ENCODE measurements at regions not wholly inside any gene's neighbourhood (a gene's known extent, or its start where the extent isn't known, plus 50 kb on each side); places are given as distances from the start of the nearest gene placed in this dataset.

- H3K27ac ChIP-seq (replicated peaks in 1 of 4), result no peak overlapping the region
- DNase-seq (ENCODE audit: extremely low spot score), result no peak
- no peaks in the 10 kb centered on the region for H3K36me3 ChIP-seq
- H3K9me3 ChIP-seq, result no peaks in the 10 kb centered on the region
- no peaks in the 10 kb centered on the region for H3K27me3 ChIP-seq
- intact Hi-C loops (cut with DNase I), result no loop called here
- no peaks in the 10 kb centered on the region for H3K4me1 ChIP-seq
- TF ChIP-seq POLR2AphosphoS5 (IDR thresholded peaks at IDR 0.05), result no peak
- no peak for TF ChIP-seq EP300 (IDR thresholded peaks at IDR 0.05)
- TF ChIP-seq CTCF (IDR thresholded peaks at IDR 0.05), result no peak
- no peak for TF ChIP-seq POLR2A (IDR thresholded peaks at IDR 0.05; ENCODE audit: low read depth)
- whole genome bisulfite sequencing, result 95% methylated on average over 5 of the region's 5 CpGs
- no peak overlapping the region for H3K4me3 ChIP-seq
These were observed 51.8 kb upstream of the B3GALNT1 start for GRCh38 chr3:161156936-161157335.

DNA sequence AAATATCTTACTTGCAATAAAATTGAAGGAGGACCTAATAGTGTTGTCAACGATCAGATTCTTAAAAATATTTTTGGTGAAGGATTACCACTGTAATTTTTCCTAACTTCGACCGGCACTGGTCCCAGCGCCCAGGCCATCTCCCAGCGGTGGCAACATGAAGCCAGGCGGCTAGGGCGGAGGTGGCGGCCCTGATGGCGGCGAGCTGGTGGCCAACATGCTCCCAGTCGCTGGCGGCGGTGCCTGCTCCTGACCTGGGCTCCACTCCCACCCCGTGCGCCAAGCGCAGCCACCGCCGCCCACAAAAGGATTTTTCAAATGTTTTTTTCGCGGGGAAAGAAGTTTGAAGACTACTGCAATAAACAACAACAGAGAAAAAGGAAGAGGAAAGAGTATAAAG lies 56.5 kb upstream of the B3GALNT1 start:
- no peak overlapping the region for H3K4me3 ChIP-seq

DNA sequence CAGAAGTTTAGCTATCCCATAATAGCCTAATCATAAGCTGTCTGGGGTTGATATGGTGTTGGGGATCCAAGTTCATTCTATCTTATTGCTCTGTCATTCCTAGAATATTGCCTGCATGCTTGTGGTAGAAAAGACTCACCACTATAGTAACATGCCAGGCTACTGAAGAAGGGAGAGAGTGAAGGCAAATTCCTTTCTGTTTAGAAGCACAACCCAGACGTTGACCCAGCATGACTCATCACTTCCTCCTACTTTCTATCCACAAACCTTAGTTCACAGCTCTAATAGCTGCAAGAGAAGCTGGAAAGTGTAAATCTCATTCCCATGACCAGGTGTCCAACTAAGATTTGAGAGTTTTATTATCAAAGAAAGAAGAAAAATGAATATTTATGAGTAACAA lies 57.8 kb upstream of the NMD3 start:
- intact Hi-C loops (cut with DNase I), result no loop called here
- no peaks in the 10 kb centered on the region for H3K4me1 ChIP-seq
- no peak overlapping the region for H3K4me3 ChIP-seq
- H3K36me3 ChIP-seq, result no peaks in the 10 kb centered on the region
- no peaks in the 10 kb centered on the region for H3K9me3 ChIP-seq
- TF ChIP-seq POLR2AphosphoS5 (IDR thresholded peaks at IDR 0.05) (no peak), CTCF (IDR thresholded peaks at IDR 0.05) (no peak), EP300 (IDR thresholded peaks at IDR 0.05) (no peak), POLR2A (IDR thresholded peaks at IDR 0.05; ENCODE audit: low read depth) (no peak)
- WGBS, result 10% methylated on average over 1 of the region's 1 CpG
- H3K27ac ChIP-seq (replicated peaks in 1 of 4), result no peak overlapping the region
- no peaks in the 10 kb centered on the region for H3K27me3 ChIP-seq
- DNase-seq (ENCODE audit: extremely low spot score), result no peak

More for the DNA sequence above, 56.5 kb upstream of the B3GALNT1 start:
- 95% methylated on average over 20 of the region's 20 CpGs for WGBS
- TF ChIP-seq CTCF (IDR thresholded peaks at IDR 0.05) (no peak), POLR2A (IDR thresholded peaks at IDR 0.05; ENCODE audit: low read depth) (no peak), POLR2AphosphoS5 (IDR thresholded peaks at IDR 0.05) (no peak), EP300 (IDR thresholded peaks at IDR 0.05) (no peak)
- no peaks in the 10 kb centered on the region for H3K27me3 ChIP-seq
- H3K27ac ChIP-seq (replicated peaks in 1 of 4), result no peak overlapping the region
- no peaks in the 10 kb centered on the region for H3K9me3 ChIP-seq
- H3K36me3 ChIP-seq, result no peaks in the 10 kb centered on the region
- H3K4me1 ChIP-seq, result no peaks in the 10 kb centered on the region
- DNase-seq (ENCODE audit: extremely low spot score), result no peak
- intact Hi-C loops (cut with DNase I), result no loop called here

GRCh38 chr3:161166051-161166450 lies 55.1 kb upstream of the NMD3 start:
- Histone ChIP-seq H3K36me3 (no peaks in the 10 kb centered on the region), H3K4me1 (peaks cover 0 to 1% (median 0%) of the 10 kb centered on the region in 4 donors), H3K9me3 (no peaks in the 10 kb centered on the region), H3K27ac (replicated peaks in 1 of 4) (no peak overlapping the region), H3K27me3 (no peaks in the 10 kb centered on the region), H3K4me3 (no peak overlapping the region)
- WGBS, result 87% methylated on average over 4 of the region's 4 CpGs
- DNase-seq (ENCODE audit: extremely low spot score), result no peak
- intact Hi-C loops (cut with DNase I), result no loop called here
- TF ChIP-seq EP300 (IDR thresholded peaks at IDR 0.05), result no peak
- TF ChIP-seq POLR2AphosphoS5 (IDR thresholded peaks at IDR 0.05), result no peak
- no peak for TF ChIP-seq CTCF (IDR thresholded peaks at IDR 0.05)
- no peak for TF ChIP-seq POLR2A (IDR thresholded peaks at IDR 0.05; ENCODE audit: low read depth)

DNA sequence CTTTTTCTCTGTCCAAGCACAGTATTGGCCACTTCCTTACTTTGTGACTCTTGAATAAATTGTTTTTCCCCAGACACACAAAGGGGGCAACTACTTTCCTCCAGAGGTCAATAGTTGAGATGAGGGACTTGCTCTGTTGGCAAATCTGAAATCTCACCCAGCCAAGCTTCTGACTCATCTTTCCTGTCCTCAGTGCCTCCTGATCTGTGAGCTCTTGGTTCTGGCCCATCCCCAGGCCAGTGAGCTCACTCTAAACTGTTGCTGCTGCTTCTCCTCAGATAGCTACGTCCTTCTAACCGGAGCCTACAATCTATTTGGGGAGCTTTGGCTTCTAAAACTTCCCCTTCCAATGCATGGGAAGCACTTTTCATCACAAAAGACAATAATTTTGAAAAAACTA lies 50.0 kb upstream of the NMD3 start:
- Histone ChIP-seq H3K9me3 (no peaks in the 10 kb centered on the region), H3K27me3 (no peaks in the 10 kb centered on the region), H3K4me1 (peaks cover 0 to 12% (median 2%) of the 10 kb centered on the region in 4 donors), H3K4me3 (no peak overlapping the region), H3K36me3 (no peaks in the 10 kb centered on the region), H3K27ac (replicated peaks in 1 of 4) (no peak overlapping the region)
- intact Hi-C loops (cut with DNase I), result no loop called here
- WGBS, result 30% methylated on average over 2 of the region's 2 CpGs
- DNase-seq (ENCODE audit: extremely low spot score), result no peak
- TF ChIP-seq EP300 (IDR thresholded peaks at IDR 0.05) (no peak), POLR2A (IDR thresholded peaks at IDR 0.05; ENCODE audit: low read depth) (no peak), POLR2AphosphoS5 (IDR thresholded peaks at IDR 0.05) (peak in 1 of 2 donors; percentile 34), CTCF (IDR thresholded peaks at IDR 0.05) (no peak)

Measured in esophagus muscularis mucosa (tissue), 4 donors.